ENCODE measurements at regions not wholly inside any gene's neighbourhood (a gene's known extent, or its start where the extent isn't known, plus 50 kb on each side); places are given as distances from the start of the nearest gene placed in this dataset.

DNA sequence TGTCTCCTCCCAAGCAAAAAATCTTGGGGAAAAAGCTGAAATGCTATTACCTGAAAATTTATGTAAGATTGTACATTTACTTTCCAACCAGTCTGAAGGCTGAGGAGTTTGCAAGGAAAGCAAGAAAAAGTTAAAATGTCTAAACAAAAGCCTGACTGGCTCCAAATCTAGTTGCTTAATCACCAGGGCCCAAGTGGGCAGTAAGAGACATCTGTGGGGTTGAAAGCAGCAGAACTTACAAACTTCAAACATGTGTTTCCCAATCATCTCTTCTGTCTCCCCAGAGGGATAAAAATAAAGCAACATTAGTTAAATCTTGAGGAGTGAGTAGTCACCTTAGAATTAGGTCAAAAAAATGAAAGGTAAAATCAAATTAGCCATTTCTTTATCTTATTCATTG lies 98.6 kb downstream of the OGFRL1 start:
- H3K27ac Mint-ChIP-seq (ENCODE audit: low read depth): no peak overlapping the region
- ATAC-seq (replicated peaks; ENCODE audit: extremely low read depth, poor library complexity, severe bottlenecking) (no peak), DNase-seq (ENCODE audit: low spot score in 2 of 2) (no peak)
- H3K4me1 Mint-ChIP-seq: no peaks in the 10 kb centered on the region
- H3K36me3 Mint-ChIP-seq (ENCODE audit: insufficient read depth): no peaks in the 10 kb centered on the region
- H3K9me3 Mint-ChIP-seq: no peaks in the 10 kb centered on the region
- H3K27me3 Mint-ChIP-seq: peaks cover 21% of the 10 kb centered on the region
- no peak overlapping the region for H3K4me3 Mint-ChIP-seq

- Mint-ChIP-seq H3K9me3 (no peaks in the 10 kb centered on the region), H3K36me3 (ENCODE audit: insufficient read depth) (no peaks in the 10 kb centered on the region), H3K4me3 (no peak overlapping the region), H3K27me3 (peaks cover 16% of the 10 kb centered on the region), H3K27ac (ENCODE audit: low read depth) (no peak overlapping the region), H3K4me1 (no peaks in the 10 kb centered on the region)
- DNase-seq (ENCODE audit: low spot score in 2 of 2): no peak
- ATAC-seq (replicated peaks; ENCODE audit: extremely low read depth, poor library complexity, severe bottlenecking): no peak
These were observed 99.6 kb downstream of the OGFRL1 start for GRCh38 chr6:71388068-71388744.

- DNase-seq (ENCODE audit: low spot score in 2 of 2) (no peak), ATAC-seq (replicated peaks; ENCODE audit: extremely low read depth, poor library complexity, severe bottlenecking) (no peak)
- Mint-ChIP-seq H3K9me3 (no peaks in the 10 kb centered on the region), H3K27me3 (peaks cover 10% of the 10 kb centered on the region), H3K4me3 (no peak overlapping the region), H3K4me1 (no peaks in the 10 kb centered on the region), H3K36me3 (ENCODE audit: insufficient read depth) (no peaks in the 10 kb centered on the region), H3K27ac (ENCODE audit: low read depth) (no peak overlapping the region)
These were observed 100.4 kb downstream of the OGFRL1 start for GRCh38 chr6:71388856-71389527.

GRCh38 chr6:71391126-71391525 lies 102.5 kb downstream of the OGFRL1 start:
- no peaks in the 10 kb centered on the region for H3K9me3 Mint-ChIP-seq
- ATAC-seq (replicated peaks; ENCODE audit: extremely low read depth, poor library complexity, severe bottlenecking): no peak
- H3K27me3 Mint-ChIP-seq: peaks cover 10% of the 10 kb centered on the region
- no peaks in the 10 kb centered on the region for H3K36me3 Mint-ChIP-seq (ENCODE audit: insufficient read depth)
- no peak for DNase-seq (ENCODE audit: low spot score in 2 of 2)
- no peaks in the 10 kb centered on the region for H3K4me1 Mint-ChIP-seq
- H3K27ac Mint-ChIP-seq (ENCODE audit: low read depth): no peak overlapping the region
- H3K4me3 Mint-ChIP-seq: no peak overlapping the region

GRCh38 chr6:71392276-71392675 lies 103.7 kb downstream of the OGFRL1 start:
- H3K36me3 Mint-ChIP-seq (ENCODE audit: insufficient read depth): no peaks in the 10 kb centered on the region
- no peaks in the 10 kb centered on the region for H3K4me1 Mint-ChIP-seq
- H3K4me3 Mint-ChIP-seq: no peak overlapping the region
- H3K9me3 Mint-ChIP-seq: no peaks in the 10 kb centered on the region
- H3K27me3 Mint-ChIP-seq: peaks cover 17% of the 10 kb centered on the region
- no peak for DNase-seq (ENCODE audit: low spot score in 2 of 2)
- ATAC-seq (replicated peaks; ENCODE audit: extremely low read depth, poor library complexity, severe bottlenecking): no peak
- no peak overlapping the region for H3K27ac Mint-ChIP-seq (ENCODE audit: low read depth)

GRCh38 chr6:71393471-71393870 lies 104.9 kb downstream of the OGFRL1 start:
- H3K9me3 Mint-ChIP-seq: no peaks in the 10 kb centered on the region
- ATAC-seq (replicated peaks; ENCODE audit: extremely low read depth, poor library complexity, severe bottlenecking): no peak
- H3K27me3 Mint-ChIP-seq: peaks cover 26% of the 10 kb centered on the region
- H3K36me3 Mint-ChIP-seq (ENCODE audit: insufficient read depth): no peaks in the 10 kb centered on the region
- H3K4me1 Mint-ChIP-seq: no peaks in the 10 kb centered on the region
- H3K4me3 Mint-ChIP-seq: no peak overlapping the region
- H3K27ac Mint-ChIP-seq (ENCODE audit: low read depth): no peak overlapping the region
- DNase-seq (ENCODE audit: low spot score in 2 of 2): no peak

DNA sequence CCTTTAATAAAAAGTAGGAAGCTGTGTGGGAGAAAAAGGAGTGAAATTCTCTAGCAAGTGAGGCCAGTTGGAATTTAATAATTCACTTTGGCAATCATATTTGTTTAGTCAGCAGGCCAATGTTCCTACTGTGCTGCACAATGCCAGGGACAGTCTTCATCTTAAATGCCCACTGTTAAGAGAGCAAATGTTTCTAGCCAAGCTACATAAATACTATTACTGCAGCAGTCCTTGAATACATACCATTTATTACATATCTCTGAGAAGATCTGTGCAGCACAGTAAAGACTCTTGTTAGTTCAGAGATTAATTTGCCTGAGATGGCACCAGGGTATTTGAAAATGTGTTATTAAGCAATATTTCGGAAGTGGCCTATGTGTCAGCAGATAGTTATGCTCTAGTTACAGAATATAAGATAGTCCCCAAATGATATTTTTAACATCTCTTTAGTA lies 105.4 kb downstream of the OGFRL1 start:
- H3K27ac Mint-ChIP-seq (ENCODE audit: low read depth): no peak overlapping the region
- no peaks in the 10 kb centered on the region for H3K36me3 Mint-ChIP-seq (ENCODE audit: insufficient read depth)
- H3K27me3 Mint-ChIP-seq: peaks cover 26% of the 10 kb centered on the region
- H3K4me3 Mint-ChIP-seq: no peak overlapping the region
- H3K4me1 Mint-ChIP-seq: no peaks in the 10 kb centered on the region
- ATAC-seq (replicated peaks; ENCODE audit: extremely low read depth, poor library complexity, severe bottlenecking) (no peak), DNase-seq (ENCODE audit: low spot score in 2 of 2) (no peak)
- H3K9me3 Mint-ChIP-seq: no peaks in the 10 kb centered on the region

GRCh38 chr6:71394926-71395325 lies 106.3 kb downstream of the OGFRL1 start:
- DNase-seq (ENCODE audit: low spot score in 2 of 2): no peak
- Mint-ChIP-seq H3K27me3 (peaks cover 26% of the 10 kb centered on the region), H3K27ac (ENCODE audit: low read depth) (no peak overlapping the region), H3K4me3 (no peak overlapping the region), H3K9me3 (no peaks in the 10 kb centered on the region), H3K36me3 (ENCODE audit: insufficient read depth) (no peaks in the 10 kb centered on the region), H3K4me1 (no peaks in the 10 kb centered on the region)
- ATAC-seq (replicated peaks; ENCODE audit: extremely low read depth, poor library complexity, severe bottlenecking): no peak

DNA sequence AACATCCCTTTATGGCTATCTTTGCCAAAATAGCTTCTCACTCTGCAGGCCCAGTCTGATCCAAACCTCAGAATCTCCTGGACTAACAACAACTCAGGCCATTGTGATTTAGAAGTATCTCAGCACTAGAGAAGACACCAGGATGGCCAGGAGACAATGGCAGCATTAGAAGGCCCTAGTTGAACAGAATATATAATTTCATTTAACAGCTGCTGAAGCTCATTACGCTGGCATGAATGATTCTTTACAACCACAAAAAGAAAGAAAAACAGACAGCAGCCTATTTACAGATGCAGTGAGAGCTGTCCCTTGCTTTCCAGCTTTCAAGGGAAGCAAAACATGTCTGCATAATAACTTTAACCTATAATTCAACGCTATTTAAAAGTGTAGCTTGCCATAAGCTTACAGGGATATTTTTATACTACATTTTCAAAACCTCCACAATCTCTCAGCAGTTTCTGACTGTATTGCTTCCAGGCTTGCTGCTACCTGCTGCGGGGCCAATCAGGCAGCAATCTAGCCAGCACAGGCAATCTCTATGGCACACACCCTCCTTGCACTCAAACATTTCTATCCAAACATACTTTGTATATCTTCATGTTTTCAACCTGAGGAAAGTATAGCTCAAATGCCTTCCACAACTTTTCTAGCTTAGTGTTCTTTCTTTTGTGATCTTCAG lies 107.3 kb downstream of the OGFRL1 start:
- Mint-ChIP-seq H3K4me1 (no peaks in the 10 kb centered on the region), H3K36me3 (ENCODE audit: insufficient read depth) (no peaks in the 10 kb centered on the region), H3K27ac (ENCODE audit: low read depth) (no peak overlapping the region), H3K27me3 (peaks cover 26% of the 10 kb centered on the region), H3K4me3 (no peak overlapping the region), H3K9me3 (no peaks in the 10 kb centered on the region)
- DNase-seq (ENCODE audit: low spot score in 2 of 2) (no peak), ATAC-seq (replicated peaks; ENCODE audit: extremely low read depth, poor library complexity, severe bottlenecking) (no peak)

DNA sequence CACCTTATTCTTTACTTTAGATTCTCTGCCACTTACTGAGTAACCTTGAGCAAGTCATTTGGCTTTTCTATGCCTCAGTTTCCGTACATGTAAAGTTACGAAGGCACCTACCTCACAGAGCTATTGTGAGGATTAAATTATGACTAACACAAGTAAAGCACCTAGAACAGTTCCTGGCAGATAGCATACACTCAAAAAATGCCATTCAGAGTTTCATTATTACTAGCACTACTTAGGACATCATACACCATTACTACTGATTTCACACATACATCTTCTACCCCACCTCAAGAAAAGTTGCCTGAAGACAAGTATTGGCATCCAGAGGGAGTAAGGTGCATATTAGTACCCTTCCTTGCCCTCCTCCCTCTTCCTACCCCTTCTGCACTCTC lies 107.8 kb downstream of the OGFRL1 start:
- peaks cover 26% of the 10 kb centered on the region for H3K27me3 Mint-ChIP-seq
- ATAC-seq (replicated peaks; ENCODE audit: extremely low read depth, poor library complexity, severe bottlenecking) (no peak), DNase-seq (ENCODE audit: low spot score in 2 of 2) (no peak)
- no peaks in the 10 kb centered on the region for H3K9me3 Mint-ChIP-seq
- no peaks in the 10 kb centered on the region for H3K36me3 Mint-ChIP-seq (ENCODE audit: insufficient read depth)
- H3K4me1 Mint-ChIP-seq: no peaks in the 10 kb centered on the region
- H3K4me3 Mint-ChIP-seq: no peak overlapping the region
- H3K27ac Mint-ChIP-seq (ENCODE audit: low read depth): no peak overlapping the region

DNA sequence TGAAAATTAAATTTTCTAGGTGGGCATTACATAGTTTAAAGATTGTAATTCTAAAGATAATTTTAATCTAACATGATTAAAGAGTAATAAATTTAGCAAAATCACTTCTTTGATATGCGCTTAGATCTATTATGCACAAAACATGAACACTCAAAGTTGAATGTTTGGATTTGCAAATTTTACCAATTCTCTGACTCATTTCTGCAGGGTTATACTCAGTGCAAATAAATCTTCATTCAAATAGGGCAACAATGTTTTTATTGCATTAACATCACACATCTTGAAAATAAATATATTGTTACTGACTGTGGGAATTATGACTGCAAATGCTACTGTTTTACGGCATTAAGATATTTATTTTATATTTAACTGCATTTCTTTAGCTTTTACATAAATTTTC lies 110.7 kb downstream of the OGFRL1 start:
- Mint-ChIP-seq H3K36me3 (ENCODE audit: insufficient read depth) (no peaks in the 10 kb centered on the region), H3K9me3 (no peaks in the 10 kb centered on the region), H3K4me3 (no peak overlapping the region), H3K4me1 (no peaks in the 10 kb centered on the region), H3K27me3 (peaks cover 16% of the 10 kb centered on the region), H3K27ac (ENCODE audit: low read depth) (no peak overlapping the region)
- ATAC-seq (replicated peaks; ENCODE audit: extremely low read depth, poor library complexity, severe bottlenecking) (no peak), DNase-seq (ENCODE audit: low spot score in 2 of 2) (no peak)

- no peak overlapping the region for H3K27ac Mint-ChIP-seq (ENCODE audit: low read depth)
- H3K4me1 Mint-ChIP-seq: no peaks in the 10 kb centered on the region
- ATAC-seq (replicated peaks; ENCODE audit: extremely low read depth, poor library complexity, severe bottlenecking) (no peak), DNase-seq (ENCODE audit: low spot score in 2 of 2) (no peak)
- H3K36me3 Mint-ChIP-seq (ENCODE audit: insufficient read depth): no peaks in the 10 kb centered on the region
- no peaks in the 10 kb centered on the region for H3K9me3 Mint-ChIP-seq
- no peak overlapping the region for H3K4me3 Mint-ChIP-seq
- peaks cover 19% of the 10 kb centered on the region for H3K27me3 Mint-ChIP-seq
These were observed 112.2 kb downstream of the OGFRL1 start for GRCh38 chr6:71400852-71401251.

- Mint-ChIP-seq H3K27me3 (peaks cover 26% of the 10 kb centered on the region), H3K9me3 (no peaks in the 10 kb centered on the region), H3K4me1 (no peaks in the 10 kb centered on the region), H3K36me3 (ENCODE audit: insufficient read depth) (peaks cover 3% of the 10 kb centered on the region), H3K27ac (ENCODE audit: low read depth) (no peak overlapping the region), H3K4me3 (no peak overlapping the region)
- ATAC-seq (replicated peaks; ENCODE audit: extremely low read depth, poor library complexity, severe bottlenecking) (no peak), DNase-seq (ENCODE audit: low spot score in 2 of 2) (no peak)
These were observed 113.5 kb downstream of the OGFRL1 start for GRCh38 chr6:71402096-71402495.

Measured in central memory CD8-positive, alpha-beta T cell (primary cell).